AG09309 (cell line): ENCODE measurements at regions not wholly inside any gene's neighbourhood (a gene's known extent, or its start where the extent isn't known, plus 50 kb on each side); places are given as distances from the start of the nearest gene placed in this dataset.

ENCODE experiments used
- DNase-seq: peaks from one replicate; pipeline ENCODE4 v3.0.0-alpha.2; 2010; ENCODE audit warnings: low read depth
- H3K4me3 ChIP-seq: 2 replicates; pipeline ENCODE4 v1.5.1; 2011; ENCODE audit warnings: mild to moderate bottlenecking, low read depth, low read length, moderate library complexity; ENCODE audit not compliant: control insufficient read depth
- TF ChIP-seq, protein P1 (sequence below): IDR thresholded peaks from 2 replicates; pipeline ENCODE4 v1.5.1; 2011; ENCODE audit warnings: mild to moderate bottlenecking, low read depth, low read length, inconsistent platforms; ENCODE audit not compliant: insufficient read depth, control insufficient read depth; ENCODE audit errors: missing control alignments

DNA sequence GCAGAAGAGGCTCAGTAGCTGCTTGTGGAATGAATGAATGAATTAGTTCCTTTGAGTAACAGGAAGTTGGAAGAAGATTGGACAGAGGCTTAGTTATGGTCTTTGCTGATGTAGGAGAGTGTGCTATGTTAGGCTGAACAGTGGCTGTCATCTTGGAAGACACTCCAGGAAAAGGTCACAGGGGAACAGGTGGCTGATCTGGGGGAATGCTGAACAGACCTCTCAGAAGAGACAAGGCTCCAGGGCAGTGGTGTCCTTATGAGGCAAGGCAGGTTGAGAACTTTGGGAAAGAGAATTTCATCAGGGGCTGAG is 62.3 kb downstream of the UTRN start:
- H3K4me3 ChIP-seq, result no peak overlapping the region
- TF ChIP-seq, protein P1, sequence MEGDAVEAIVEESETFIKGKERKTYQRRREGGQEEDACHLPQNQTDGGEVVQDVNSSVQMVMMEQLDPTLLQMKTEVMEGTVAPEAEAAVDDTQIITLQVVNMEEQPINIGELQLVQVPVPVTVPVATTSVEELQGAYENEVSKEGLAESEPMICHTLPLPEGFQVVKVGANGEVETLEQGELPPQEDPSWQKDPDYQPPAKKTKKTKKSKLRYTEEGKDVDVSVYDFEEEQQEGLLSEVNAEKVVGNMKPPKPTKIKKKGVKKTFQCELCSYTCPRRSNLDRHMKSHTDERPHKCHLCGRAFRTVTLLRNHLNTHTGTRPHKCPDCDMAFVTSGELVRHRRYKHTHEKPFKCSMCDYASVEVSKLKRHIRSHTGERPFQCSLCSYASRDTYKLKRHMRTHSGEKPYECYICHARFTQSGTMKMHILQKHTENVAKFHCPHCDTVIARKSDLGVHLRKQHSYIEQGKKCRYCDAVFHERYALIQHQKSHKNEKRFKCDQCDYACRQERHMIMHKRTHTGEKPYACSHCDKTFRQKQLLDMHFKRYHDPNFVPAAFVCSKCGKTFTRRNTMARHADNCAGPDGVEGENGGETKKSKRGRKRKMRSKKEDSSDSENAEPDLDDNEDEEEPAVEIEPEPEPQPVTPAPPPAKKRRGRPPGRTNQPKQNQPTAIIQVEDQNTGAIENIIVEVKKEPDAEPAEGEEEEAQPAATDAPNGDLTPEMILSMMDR, result no peak
- no peak for DNase-seq

DNA sequence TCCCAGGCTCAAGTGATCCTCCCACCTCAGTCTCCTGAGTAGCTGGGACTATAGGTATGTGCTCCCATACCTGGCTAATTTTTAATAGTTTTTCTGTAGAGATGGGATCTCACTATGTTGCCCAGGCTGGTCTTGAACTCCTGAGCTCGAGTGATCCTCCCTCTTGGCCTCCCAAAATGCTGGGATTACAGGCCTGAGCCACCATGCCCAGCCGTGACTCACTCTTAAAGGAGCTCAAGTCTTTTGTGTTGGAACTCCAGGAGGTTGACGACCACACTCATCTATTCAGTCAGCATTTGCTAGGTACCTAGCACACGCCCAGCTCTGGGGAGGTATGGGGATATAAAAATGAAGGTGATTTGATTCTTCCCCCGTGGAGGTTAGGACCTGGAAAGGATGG is 62.8 kb downstream of the UTRN start:
- DNase-seq, result no peak

DNA sequence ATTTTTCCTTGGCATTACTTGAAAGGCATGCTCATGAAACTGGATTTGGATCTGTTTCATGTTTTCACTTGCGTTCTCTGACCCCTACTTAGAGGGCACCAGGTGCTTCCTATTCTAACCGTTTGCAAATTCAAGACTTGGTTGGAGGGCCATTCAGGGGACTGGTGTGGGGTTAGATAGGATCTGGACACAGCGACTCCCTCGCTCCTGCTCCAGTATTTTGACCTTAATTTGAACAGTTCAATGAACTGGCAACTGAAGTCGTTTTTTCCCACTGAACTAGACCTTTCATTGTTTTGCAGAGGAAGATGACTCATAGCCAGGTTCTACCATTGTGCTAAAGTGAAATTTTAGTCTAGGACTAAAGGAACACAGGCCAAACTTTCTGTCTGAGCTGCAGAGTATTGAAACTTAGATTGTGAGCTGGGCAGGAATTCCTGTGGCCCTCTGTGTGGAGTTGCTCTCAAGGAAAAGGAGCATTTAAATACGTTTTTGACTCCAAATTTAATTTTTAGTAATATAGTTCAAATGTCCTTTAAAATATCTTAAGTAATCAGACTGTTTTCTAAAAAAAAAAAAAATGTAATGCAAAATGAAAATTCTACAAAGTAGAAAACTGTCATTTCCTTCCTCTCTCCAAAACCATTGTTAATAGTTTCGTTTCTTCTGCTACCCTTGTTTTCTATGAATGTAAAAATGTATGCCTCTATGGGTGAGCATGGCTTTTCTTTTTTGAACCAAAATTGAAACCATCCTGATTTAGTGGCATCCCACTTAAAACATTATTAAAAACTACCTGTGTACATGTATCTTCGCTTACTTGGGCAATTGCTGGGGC is 64.8 kb downstream of the UTRN start:
- no peak for DNase-seq
- TF ChIP-seq, protein P1, result no peak
- H3K4me3 ChIP-seq, result no peak overlapping the region

More for the DNA sequence above, 62.8 kb downstream of the UTRN start:
- H3K4me3 ChIP-seq, result no peak overlapping the region
- TF ChIP-seq, protein P1, result no peak

- TF ChIP-seq, protein P1, result no peak
- no peak for DNase-seq
- no peak overlapping the region for H3K4me3 ChIP-seq
Measured at GRCh38 chr6:144350528-144350880, 65.4 kb downstream of the UTRN start.

DNA sequence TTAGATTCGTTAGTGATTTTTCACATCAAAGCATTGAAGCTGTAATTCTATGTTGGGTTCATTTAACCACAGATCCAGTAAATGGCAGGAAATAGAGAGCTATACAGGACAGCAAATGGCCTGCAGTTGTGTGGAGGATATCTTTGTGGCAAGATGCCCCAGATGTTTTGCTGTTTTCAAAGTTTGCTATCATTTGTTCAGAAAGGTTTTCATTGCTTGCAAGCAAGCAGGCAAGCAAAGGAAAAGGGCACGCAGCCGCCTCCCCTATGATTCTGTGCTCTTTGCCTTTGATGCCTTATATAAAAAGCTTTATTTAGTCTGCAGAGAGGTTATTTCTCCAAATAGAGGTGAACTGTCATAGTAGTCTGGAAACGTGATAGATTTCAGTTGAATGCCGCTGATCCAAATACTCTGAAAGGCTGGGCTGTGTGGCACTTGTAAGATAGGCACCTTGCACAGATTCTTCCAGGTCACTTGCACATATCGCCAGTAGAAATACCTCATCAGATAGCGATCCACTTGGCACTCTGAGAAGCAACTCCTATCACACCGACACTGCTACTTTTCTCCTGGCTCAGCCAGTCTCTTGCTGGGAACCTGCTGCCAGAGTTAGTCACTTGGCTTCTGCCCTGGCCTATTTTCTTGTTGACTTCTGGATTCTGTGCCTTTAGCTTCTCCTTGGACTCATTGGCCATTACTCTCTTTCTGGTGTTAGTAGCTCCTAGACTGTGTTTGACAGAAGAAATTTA is 66.4 kb downstream of the UTRN start:
- no peak overlapping the region for H3K4me3 ChIP-seq
- TF ChIP-seq, protein P1, result no peak
- no peak for DNase-seq

DNA sequence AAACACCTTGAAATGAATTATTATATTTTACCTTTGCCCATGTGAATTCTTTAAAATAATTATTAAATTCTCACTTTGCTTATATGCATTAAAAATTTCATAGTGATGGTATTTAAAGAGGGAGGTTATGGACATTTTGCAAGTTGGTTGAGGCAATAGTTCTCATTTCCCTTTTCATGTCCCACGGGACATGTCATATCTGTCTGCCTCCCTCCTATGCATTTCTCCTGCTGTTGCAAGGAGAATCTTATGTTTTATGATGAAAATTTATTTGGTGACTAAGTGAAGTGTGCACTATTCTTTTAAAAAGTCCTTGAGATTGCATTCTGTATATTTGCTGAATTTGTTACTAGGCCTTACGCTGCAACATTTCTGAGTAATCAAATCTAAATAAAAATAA is 67.2 kb downstream of the UTRN start:
- TF ChIP-seq, protein P1, result no peak
- no peak overlapping the region for H3K4me3 ChIP-seq

DNA sequence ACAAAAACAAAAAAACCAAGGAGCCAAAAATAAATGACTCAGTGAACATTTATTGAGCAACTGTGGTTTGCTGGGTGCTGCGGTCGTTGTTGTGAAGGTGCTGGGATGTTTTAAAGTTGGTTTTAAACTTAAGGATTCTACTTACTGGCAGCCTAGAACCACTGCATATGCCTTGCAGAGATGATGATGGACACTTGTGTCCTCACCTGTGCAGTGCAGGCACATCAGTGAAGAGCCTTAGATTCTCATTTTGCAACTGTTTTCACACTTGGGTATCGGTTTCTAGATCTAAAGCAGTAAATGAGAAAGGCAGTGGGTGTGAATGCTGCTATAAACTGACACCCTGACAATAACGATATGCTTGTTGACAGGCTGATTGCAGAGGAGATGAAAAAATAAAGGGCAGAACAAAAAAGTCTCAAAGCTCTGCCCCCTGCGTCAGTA is 68.8 kb downstream of the UTRN start:
- no peak overlapping the region for H3K4me3 ChIP-seq
- no peak for DNase-seq
- TF ChIP-seq, protein P1, result no peak

More for the DNA sequence above, 67.2 kb downstream of the UTRN start:
- no peak for DNase-seq
